ENCODE measurements at regions not wholly inside any gene's neighbourhood (a gene's known extent, or its start where the extent isn't known, plus 50 kb on each side); places are given as distances from the start of the nearest gene placed in this dataset.

GRCh38 chr10:10110844-10111490 is 906.7 kb upstream of the CELF2 start:
- no peak for ATAC-seq
- TF ChIP-seq OSR1 (CRISPR knock-in tag; IDR thresholded peaks at IDR 0.05) (no peak), ISL1 (CRISPR knock-in tag; IDR thresholded peaks at IDR 0.05) (no peak), ZNF565 (CRISPR knock-in tag; conservative IDR thresholded peaks at IDR 0.05; ENCODE audit: low read depth) (no peak), PATZ1 (CRISPR knock-in tag; IDR thresholded peaks at IDR 0.05; ENCODE audit: borderline replicate concordance) (no peak), PPARA (CRISPR knock-in tag; IDR thresholded peaks at IDR 0.05; ENCODE audit: borderline replicate concordance) (no peak), BACH2 (CRISPR knock-in tag; IDR thresholded peaks at IDR 0.05; ENCODE audit: borderline replicate concordance) (no peak)

GRCh38 chr10:10118131-10118530 is 899.5 kb upstream of the CELF2 start:
- TF ChIP-seq ZNF70 (CRISPR knock-in tag; IDR thresholded peaks at IDR 0.05) = no peak
- no peak for TF ChIP-seq CREB5 (CRISPR knock-in tag; IDR thresholded peaks at IDR 0.05; ENCODE audit: low read depth)
- TF ChIP-seq ZNF8 (CRISPR knock-in tag; IDR thresholded peaks at IDR 0.05) = no peak
- no peak for TF ChIP-seq TOX (CRISPR knock-in tag; IDR thresholded peaks at IDR 0.05; ENCODE audit: borderline replicate concordance)
- no peak for TF ChIP-seq TCF4 (CRISPR knock-in tag; IDR thresholded peaks at IDR 0.05; ENCODE audit: borderline replicate concordance)
- TF ChIP-seq POU6F1 (CRISPR knock-in tag; IDR thresholded peaks at IDR 0.05; ENCODE audit: borderline replicate concordance, low read depth) = no peak
- TF ChIP-seq ZFP30 (CRISPR knock-in tag; IDR thresholded peaks at IDR 0.05) = no peak
- no peak for TF ChIP-seq RARB (CRISPR knock-in tag; IDR thresholded peaks at IDR 0.05)
- no peak for TF ChIP-seq ISL1 (CRISPR knock-in tag; IDR thresholded peaks at IDR 0.05)
- TF ChIP-seq ARNTL (CRISPR knock-in tag; IDR thresholded peaks at IDR 0.05; ENCODE audit: borderline replicate concordance, low read depth) = no peak
- no peak for TF ChIP-seq ZFP3 (CRISPR knock-in tag; IDR thresholded peaks at IDR 0.05)
- TF ChIP-seq TSHZ2 (CRISPR knock-in tag; IDR thresholded peaks at IDR 0.05) = no peak
- no peak for TF ChIP-seq CSDC2 (CRISPR knock-in tag; IDR thresholded peaks at IDR 0.05)
- no peak for TF ChIP-seq PATZ1 (CRISPR knock-in tag; IDR thresholded peaks at IDR 0.05; ENCODE audit: borderline replicate concordance)
- TF ChIP-seq ZC3H10 (CRISPR knock-in tag; IDR thresholded peaks at IDR 0.05) = no peak
- no peak for TF ChIP-seq GLIS3 (CRISPR knock-in tag; IDR thresholded peaks at IDR 0.05)
- no peak for TF ChIP-seq CSRNP3 (CRISPR knock-in tag; IDR thresholded peaks at IDR 0.05)
- no peak for TF ChIP-seq ZNF565 (CRISPR knock-in tag; conservative IDR thresholded peaks at IDR 0.05; ENCODE audit: low read depth)
- no peak for ATAC-seq
